Stomach (tissue), 4 donors: ENCODE measurements at regions not wholly inside any gene's neighbourhood (a gene's known extent, or its start where the extent isn't known, plus 50 kb on each side); places are given as distances from the start of the nearest gene placed in this dataset.
"Not testable (repeated sequence)": the region's sequence is repeated elsewhere in the genome, so short reads cannot be mapped to it uniquely, and the experiment has no call there.

Experiments
- EP300 ChIP-seq: sonication (generic); formaldehyde crosslinking; IDR thresholded peaks from one replicate; pipeline ENCODE4 v1.6.1; 2017; ENCODE audit warnings: antibody characterized with exemption
- POLR2A ChIP-seq, 4 donors: fragments of 450-650 bp; IDR thresholded peaks; one replicate each; pipeline ENCODE4 v1.6.1; 2016; ENCODE audit warnings: antibody characterized with exemption in 4 of 4, control low read depth in 2 of 4, mild to moderate bottlenecking in 1 of 4, moderate library complexity in 1 of 4
- POLR2AphosphoS5 ChIP-seq, 3 donors: sonication (generic); formaldehyde crosslinking; IDR thresholded peaks; one replicate each; pipeline ENCODE4 v1.6.1; 2016; ENCODE audit warnings: antibody characterized with exemption in 3 of 3
- TF ChIP-seq, protein P1 (sequence below), 7 experiments: fragments of 450-650 bp in 4 of 7; fragments of 200-600 bp in 3 of 7; sonication (generic) in 3 of 7; IDR thresholded peaks; one replicate each; pipeline ENCODE4 v1.5.1; 2016 to 2019; ENCODE audit warnings: antibody characterized with exemption in 7 of 7, control low read depth in 2 of 7, mild to moderate bottlenecking in 1 of 7

DNA sequence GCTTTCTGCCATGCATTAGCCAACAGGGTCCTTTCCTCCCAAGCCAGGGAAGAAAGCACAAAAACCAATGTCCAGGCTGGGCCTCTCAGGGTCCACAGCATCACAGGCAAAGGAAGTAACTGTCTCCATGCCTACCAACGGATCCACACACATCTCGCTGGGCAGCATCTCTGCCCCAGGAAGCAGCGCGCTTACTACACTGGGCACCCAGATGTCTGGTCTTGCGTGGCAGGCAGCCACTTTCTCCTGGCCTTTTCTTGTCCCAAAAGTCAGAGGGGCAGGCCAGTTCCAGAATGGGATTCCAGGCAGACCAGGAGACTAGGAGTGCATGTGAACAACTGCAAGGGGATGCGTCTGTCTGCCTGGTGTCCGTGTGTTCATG lies 153.3 kb upstream of the PLGLB2 start:
- TF ChIP-seq, protein P1, sequence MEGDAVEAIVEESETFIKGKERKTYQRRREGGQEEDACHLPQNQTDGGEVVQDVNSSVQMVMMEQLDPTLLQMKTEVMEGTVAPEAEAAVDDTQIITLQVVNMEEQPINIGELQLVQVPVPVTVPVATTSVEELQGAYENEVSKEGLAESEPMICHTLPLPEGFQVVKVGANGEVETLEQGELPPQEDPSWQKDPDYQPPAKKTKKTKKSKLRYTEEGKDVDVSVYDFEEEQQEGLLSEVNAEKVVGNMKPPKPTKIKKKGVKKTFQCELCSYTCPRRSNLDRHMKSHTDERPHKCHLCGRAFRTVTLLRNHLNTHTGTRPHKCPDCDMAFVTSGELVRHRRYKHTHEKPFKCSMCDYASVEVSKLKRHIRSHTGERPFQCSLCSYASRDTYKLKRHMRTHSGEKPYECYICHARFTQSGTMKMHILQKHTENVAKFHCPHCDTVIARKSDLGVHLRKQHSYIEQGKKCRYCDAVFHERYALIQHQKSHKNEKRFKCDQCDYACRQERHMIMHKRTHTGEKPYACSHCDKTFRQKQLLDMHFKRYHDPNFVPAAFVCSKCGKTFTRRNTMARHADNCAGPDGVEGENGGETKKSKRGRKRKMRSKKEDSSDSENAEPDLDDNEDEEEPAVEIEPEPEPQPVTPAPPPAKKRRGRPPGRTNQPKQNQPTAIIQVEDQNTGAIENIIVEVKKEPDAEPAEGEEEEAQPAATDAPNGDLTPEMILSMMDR (IDR thresholded peaks at IDR 0.05), result not testable (repeated sequence)
- not testable (repeated sequence) for TF ChIP-seq POLR2A (IDR thresholded peaks at IDR 0.05); EP300; POLR2AphosphoS5 (IDR thresholded peaks at IDR 0.05)
